ENCODE measurements at regions not wholly inside any gene's neighbourhood (a gene's known extent, or its start where the extent isn't known, plus 50 kb on each side); places are given as distances from the start of the nearest gene placed in this dataset.

DNA sequence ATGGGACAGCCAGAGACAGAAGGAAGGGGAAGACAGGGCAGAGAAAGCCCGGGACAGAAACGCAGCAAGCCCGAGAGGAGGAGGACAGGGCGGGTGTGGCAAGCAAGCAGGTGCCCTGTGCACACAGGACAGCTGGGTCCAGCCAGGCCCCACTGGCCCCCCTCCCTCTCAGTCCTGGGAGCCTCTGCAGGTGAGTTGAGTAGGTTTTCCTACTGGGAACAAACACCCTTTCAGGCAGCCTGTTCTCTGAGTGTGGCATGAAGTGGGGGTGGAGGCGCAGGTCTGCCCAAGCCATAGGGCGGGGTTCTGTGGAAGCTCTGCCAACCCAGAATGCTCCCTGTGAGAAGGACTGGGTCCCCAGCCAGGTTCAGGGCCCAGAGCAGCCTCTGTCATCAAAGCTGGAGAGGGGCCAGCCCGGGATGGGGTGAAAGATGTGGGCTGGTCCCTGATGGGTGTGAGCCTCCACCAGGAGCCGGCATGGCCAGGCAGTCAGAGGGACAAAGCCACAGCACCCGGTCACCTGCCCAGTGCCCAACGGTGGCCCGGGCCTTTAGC lies 129.4 kb downstream of the TFCP2L1 start:
- TF ChIP-seq YY1 (IDR thresholded peaks at IDR 0.05; ENCODE audit: insufficient read depth, insufficient read length) (no peak), ZNF274 (IDR thresholded peaks at IDR 0.05; ENCODE audit: low read depth, low read length) (no peak)
